K562 (cell line): ENCODE measurements at regions not wholly inside any gene's neighbourhood (a gene's known extent, or its start where the extent isn't known, plus 50 kb on each side); places are given as distances from the start of the nearest gene placed in this dataset.

Experiments
- ATAC-seq: fragments of 200-7000 bp; cut with Tn5 transposase; 3 replicates; pipeline ENCODE4 v1.9.1; 2020; ENCODE audit warnings: moderate library complexity
- BruUV-seq: library from RNA; stranded (reverse); fragments of 400-500 nt; replicated peaks from 2 replicates; lab custom pipeline; 2021; lab: Mats Ljungman, UMichigan
- CTCF ChIA-PET: fragments of 300-600 bp; formaldehyde crosslinking; extraction: SDS; loops from one replicate; lab custom pipeline; 2021; ENCODE audit warnings: low intra/inter-chr PET ratio; lab: Yijun Ruan, JAX
- POLR2A ChIA-PET: fragments of 300-600, 350-650 bp; sonication (Branson Sonifier 250); formaldehyde crosslinking; extraction: SDS; loops from one replicate; lab custom pipeline; 2021; ENCODE audit warnings: antibody characterized with exemption, inconsistent platforms; lab: Yijun Ruan, JAX
- DNase-seq, 4 experiments: peaks; one replicate each; pipeline versions ENCODE4 v3.0.0 to v3.0.0-alpha.2; 2011 to 2018; ENCODE audit warnings: low spot score in 3 of 4, mixed read lengths in 3 of 4; ENCODE audit errors: extremely low read depth in 1 of 4
- FAIRE-seq: peaks from 2 replicates; lab custom pipeline; 2011; peaks lifted over from hg19 to GRCh38; lab: Jason Lieb, UNC
- H2AFZ ChIP-seq: 2 replicates; pipeline ENCODE4 v1.6.0; 2011; ENCODE audit warnings: low read depth, low read length, control low read depth, inconsistent platforms
- H3K27ac ChIP-seq: fragments of 200-600 bp; 3 replicates; pipeline ENCODE4 v1.8.0; 2011; ENCODE audit warnings: low read depth, mild to moderate bottlenecking, control low read depth, inconsistent platforms, low read length, moderate library complexity, mixed read lengths; ENCODE audit errors: extremely low read depth
- H3K27me3 ChIP-seq, 2 experiments: fragments of 300-600 bp in 1 of 2; 2 replicates in 1 of 2; 3 replicates in 1 of 2; pipeline versions ENCODE4 v1.6.0 to v1.8.0; 2011; ENCODE audit warnings: inconsistent platforms in 2 of 2, low read length in 2 of 2, mild to moderate bottlenecking in 1 of 2, mixed read lengths in 1 of 2, moderate library complexity in 1 of 2; ENCODE audit not compliant: control insufficient read depth in 2 of 2, insufficient read depth in 2 of 2
- H3K36me3 ChIP-seq: fragments of 300-600 bp; 3 replicates; pipeline ENCODE4 v1.8.0; 2011; ENCODE audit warnings: mild to moderate bottlenecking, low read length, inconsistent platforms; ENCODE audit not compliant: control insufficient read depth, insufficient read depth
- H3K4me1 ChIP-seq, 2 experiments: fragments of 200-600 bp in 1 of 2; replicated peaks in 1 of 2; 2 replicates in 1 of 2; 3 replicates in 1 of 2; pipeline versions ENCODE4 v1.5.1 to v1.8.0; 2011; ENCODE audit warnings: inconsistent platforms in 2 of 2, low read length in 2 of 2, mild to moderate bottlenecking in 1 of 2, mixed read lengths in 1 of 2, moderate library complexity in 1 of 2; ENCODE audit not compliant: control insufficient read depth in 2 of 2, insufficient read depth in 2 of 2
- H3K4me2 ChIP-seq: 2 replicates; pipeline ENCODE4 v1.6.1; 2011; ENCODE audit warnings: low read length, control low read depth, inconsistent platforms, mixed read lengths; ENCODE audit not compliant: insufficient read depth
- H3K4me3 ChIP-seq: fragments of 200-600 bp; sonication (generic), shearing (Covaris generic); 2 replicates; pipeline ENCODE4 v1.5.1; 2016; ENCODE audit warnings: control low read depth, inconsistent platforms
- H3K79me2 ChIP-seq: fragments of 200-600 bp; 3 replicates; pipeline ENCODE4 v1.8.0; 2011; ENCODE audit warnings: low read length, inconsistent platforms; ENCODE audit not compliant: control insufficient read depth, insufficient read depth
- H3K9ac ChIP-seq, 2 experiments: 2 replicates each; pipeline versions ENCODE4 v1.6.0 to v1.6.1; 2011; ENCODE audit warnings: low read depth in 2 of 2, low read length in 2 of 2, control low read depth in 1 of 2, inconsistent platforms in 1 of 2, mild to moderate bottlenecking in 1 of 2, mixed read lengths in 1 of 2; ENCODE audit not compliant: insufficient read depth in 1 of 2
- H3K9me1 ChIP-seq: one replicate; pipeline ENCODE4 v1.6.0; 2011; ENCODE audit warnings: inconsistent platforms, mild to moderate bottlenecking, low read length, moderate library complexity; ENCODE audit not compliant: control insufficient read depth, insufficient read depth
- H3K9me3 ChIP-seq: replicated peaks from 2 replicates; pipeline ENCODE4 v1.5.1; 2011; ENCODE audit warnings: low read depth, low read length, inconsistent platforms; ENCODE audit not compliant: control insufficient read depth, insufficient read depth
- H4K20me1 ChIP-seq: replicated peaks from 2 replicates; pipeline ENCODE4 v1.6.1; 2011; ENCODE audit warnings: low read length, inconsistent platforms, mixed read lengths; ENCODE audit not compliant: control insufficient read depth, insufficient read depth
- ETV6 ChIP-seq, 3 experiments: fragments of 150-350 bp in 1 of 3; sonication (generic) in 1 of 3; formaldehyde crosslinking in 1 of 3; IDR thresholded peaks; 2 replicates each; pipeline versions ENCODE4 v1.6.1 to v1.8.0; 2014 to 2022; ENCODE audit warnings: borderline replicate concordance in 2 of 3, low read depth in 2 of 3, antibody characterized with exemption in 1 of 3, low read length in 1 of 3, mild to moderate bottlenecking in 1 of 3, missing genetic modification reagents in 1 of 3
- GATAD2A ChIP-seq: fragments of 450-650 bp; IDR thresholded peaks from 2 replicates; pipeline ENCODE4 v1.6.1; 2017
- KAT8 ChIP-seq: fragments of 450-650 bp; IDR thresholded peaks from 2 replicates; pipeline ENCODE4 v1.6.1; 2016; ENCODE audit warnings: low read depth, mild to moderate bottlenecking
- MAFG ChIP-seq: fragments of 450-650 bp; conservative IDR thresholded peaks from 2 replicates; pipeline ENCODE4 v1.6.1; 2016; ENCODE audit warnings: missing genetic modification characterization, missing compliant biosample characterization
- POLR2AphosphoS5 ChIP-seq: IDR thresholded peaks from 2 replicates; pipeline ENCODE4 v1.6.1; 2011; ENCODE audit warnings: mild to moderate bottlenecking, low read depth, low read length, moderate library complexity; ENCODE audit not compliant: control insufficient read depth, insufficient read depth
- REST ChIP-seq, 2 experiments: fragments of 450-650 bp; formaldehyde crosslinking in 1 of 2; IDR thresholded peaks; 2 replicates each; pipeline versions ENCODE4 v1.4.0 to v1.6.1; 2014 to 2020; ENCODE audit warnings: mild to moderate bottlenecking in 2 of 2, borderline replicate concordance in 1 of 2, low read depth in 1 of 2
- STAG1 ChIP-seq: sonication (generic); formaldehyde crosslinking; IDR thresholded peaks from 2 replicates; pipeline ENCODE4 v1.5.0; 2020; ENCODE audit warnings: missing genetic modification reagents, borderline replicate concordance
- ZC3H11A ChIP-seq: IDR thresholded peaks from 2 replicates; pipeline ENCODE4 v1.6.1; 2012; ENCODE audit warnings: low read depth, low read length, improper control_type of control experiment
- ZNF449 ChIP-seq: fragments of 250-450 bp; sonication (Bioruptor Pico); IDR thresholded peaks from 2 replicates; pipeline ENCODE4 v1.8.0; 2022; ENCODE audit warnings: moderate library complexity, mild to moderate bottlenecking, inconsistent platforms
- ZNF764 ChIP-seq: fragments of 250-450 bp; sonication (Bioruptor Pico); IDR thresholded peaks from 2 replicates; pipeline ENCODE4 v1.4.0; 2020; ENCODE audit warnings: low read depth, mild to moderate bottlenecking, moderate library complexity
- WGBS: fragments of 100-300 bp; shearing (Covaris generic); methylation state at CpG from one replicate; pipeline ENCODE4 v1.1.6; 2016; ENCODE audit warnings: low coverage, mixed read lengths; ENCODE audit not compliant: insufficient coverage; ENCODE audit errors: missing lambda C conversion rate; 5-methylcytosine and 5-hydroxymethylcytosine counted together
- in situ Hi-C: fragments of 300-500 bp; cut with MboI; formaldehyde crosslinking; loops from 4 replicates; pipeline ENCODE4 v1.15.0; 2018; ENCODE audit warnings: inconsistent platforms, mixed read lengths
- intact Hi-C: fragments of 100-400 bp; cut with micrococcal nuclease; formaldehyde crosslinking; loops from 2 replicates; pipeline ENCODE4 v1.14.2; 2022

- DNase-seq (no peak), ATAC-seq (no peak), FAIRE-seq (no peak)
- ChIA-PET POLR2A (interaction anchor here (0.7 to 1.3 kb wide), 5 partner anchors 12 to 76 kb away, joined by 3 to 5 read pairs (median 3); no protein-coding TSS in a partner anchor), CTCF (interaction anchor here (0.7 to 1.1 kb wide), 2 partner anchors 78 to 259 kb away, joined by 3 to 4 read pairs; no protein-coding TSS in a partner anchor)
- intact Hi-C loops: loop anchor here (5.0 kb wide), 1 partner anchor 38 kb away; no protein-coding TSS in a partner anchor
- H3K36me3 ChIP-seq: no peaks in the 10 kb centered on the region
- no peak overlapping the region for H3K4me2 ChIP-seq
- no peaks in the 10 kb centered on the region for H3K79me2 ChIP-seq
- H2AFZ ChIP-seq: no peak overlapping the region
- H3K9me1 ChIP-seq: no peaks in the 10 kb centered on the region
- 2% methylated on average over 5 of the region's 5 CpGs for WGBS
- no peaks in the 10 kb centered on the region for H3K9me3 ChIP-seq
- no peak overlapping the region for H3K27ac ChIP-seq
- in situ Hi-C loops: loop anchor here (5.0 kb wide), 1 partner anchor 83 kb away; no protein-coding TSS in a partner anchor
- no peak for TF ChIP-seq ZC3H11A
- TF ChIP-seq GATAD2A: no peak
- TF ChIP-seq ZNF764: no peak
- TF ChIP-seq ZNF449 (CRISPR knock-in tag): no peak
- no peak for TF ChIP-seq MAFG (tag)
- no peak for TF ChIP-seq STAG1 (CRISPR knock-in tag)
- TF ChIP-seq KAT8: no peak
- TF ChIP-seq POLR2AphosphoS5: no peak
- TF ChIP-seq REST (IDR thresholded peaks at IDR 0.05; ENCODE audit: borderline replicate concordance): no peak
- no peak for TF ChIP-seq REST (CRISPR knock-in tag; IDR thresholded peaks at IDR 0.05; ENCODE audit: low read depth)
- no peak for TF ChIP-seq ETV6 (IDR thresholded peaks at IDR 0.05; ENCODE audit: borderline replicate concordance in 1 of 2, low read depth in 2 of 2, low read length in 1 of 2)
- TF ChIP-seq ETV6 (CRISPR knock-in tag; IDR thresholded peaks at IDR 0.05; ENCODE audit: borderline replicate concordance): no peak
- no TSS peak for BruUV-seq
- peaks cover 0 to 10% of the 10 kb centered on the region in 2 experiments; a peak in 2 of 5 replicates for H3K27me3 ChIP-seq
- H4K20me1 ChIP-seq: no peaks in the 10 kb centered on the region
- H3K9ac ChIP-seq: no peak overlapping the region
- H3K4me3 ChIP-seq: no peak overlapping the region
- no peaks in the 10 kb centered on the region for H3K4me1 ChIP-seq
Observed at GRCh38 chr7:149664176-149664575, 109.2 kb downstream of the ZNF467 start.
